Left ventricle myocardium inferior (tissue), 1 donor: ENCODE measurements at regions not wholly inside any gene's neighbourhood (a gene's known extent, or its start where the extent isn't known, plus 50 kb on each side); places are given as distances from the start of the nearest gene placed in this dataset.
"Not testable (repeated sequence)": the region's sequence is repeated elsewhere in the genome, so short reads cannot be mapped to it uniquely, and the experiment has no call there.

Experiments used
- DNase-seq: peaks from one replicate; pipeline ENCODE4 v3.0.0-alpha.2; 2020
- H3K27ac ChIP-seq: fragments of 200-600 bp; replicated peaks from 2 replicates; pipeline ENCODE4 v1.8.0; 2021
- H3K27me3 ChIP-seq: fragments of 200-600 bp; 2 replicates; pipeline ENCODE4 v1.8.0; 2021; ENCODE audit warnings: low read depth
- H3K36me3 ChIP-seq: fragments of 200-600 bp; 2 replicates; pipeline ENCODE4 v1.8.0; 2021
- H3K4me1 ChIP-seq: fragments of 200-600 bp; 2 replicates; pipeline ENCODE4 v1.8.0; 2021
- H3K4me3 ChIP-seq: fragments of 200-600 bp; 2 replicates; pipeline ENCODE4 v1.8.0; 2021; ENCODE audit warnings: mild to moderate bottlenecking, moderate library complexity
- H3K9me3 ChIP-seq: fragments of 200-600 bp; replicated peaks from 2 replicates; pipeline ENCODE4 v1.8.0; 2021
- intact Hi-C: fragments of 100-400 bp; cut with micrococcal nuclease; formaldehyde crosslinking; loops from one replicate; pipeline ENCODE4 v1.11.0; 2022
- TF ChIP-seq, protein P1 (sequence below): fragments of 200-600 bp; IDR thresholded peaks from 2 replicates; pipeline ENCODE4 v1.8.0; 2021; ENCODE audit warnings: antibody characterized with exemption, mild to moderate bottlenecking, borderline replicate concordance
- donor health status: DM: no; HTN: yes; CAD: no; lungs with severe emphysema.

DNA sequence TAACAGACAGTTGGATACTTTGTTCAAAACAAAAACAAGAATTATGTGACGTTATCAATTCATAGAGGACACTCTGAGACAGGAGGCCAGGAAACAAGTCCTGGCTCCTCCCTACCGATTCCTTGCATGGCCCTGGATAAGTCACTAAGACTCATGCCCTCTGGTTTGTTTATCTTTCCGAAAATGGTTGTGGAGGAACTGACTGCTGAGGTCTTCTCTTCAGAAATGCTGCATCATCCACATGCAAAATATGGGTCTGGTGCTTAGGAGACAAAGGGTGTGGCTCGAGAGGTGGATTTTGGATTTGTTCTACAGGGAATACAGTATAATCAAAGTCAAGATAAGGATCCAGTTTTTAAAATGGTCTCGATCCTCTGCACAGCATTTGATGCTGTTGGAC lies 130.9 kb downstream of the RELL1 start:
- Histone ChIP-seq H3K27me3 (no peaks in the 10 kb centered on the region), H3K9me3 (peaks cover 37% of the 10 kb centered on the region), H3K4me3 (no peak overlapping the region), H3K36me3 (no peaks in the 10 kb centered on the region), H3K4me1 (no peaks in the 10 kb centered on the region), H3K27ac (no peak overlapping the region)
- intact Hi-C loops = no loop called here
- no peak for DNase-seq
- TF ChIP-seq, protein P1, sequence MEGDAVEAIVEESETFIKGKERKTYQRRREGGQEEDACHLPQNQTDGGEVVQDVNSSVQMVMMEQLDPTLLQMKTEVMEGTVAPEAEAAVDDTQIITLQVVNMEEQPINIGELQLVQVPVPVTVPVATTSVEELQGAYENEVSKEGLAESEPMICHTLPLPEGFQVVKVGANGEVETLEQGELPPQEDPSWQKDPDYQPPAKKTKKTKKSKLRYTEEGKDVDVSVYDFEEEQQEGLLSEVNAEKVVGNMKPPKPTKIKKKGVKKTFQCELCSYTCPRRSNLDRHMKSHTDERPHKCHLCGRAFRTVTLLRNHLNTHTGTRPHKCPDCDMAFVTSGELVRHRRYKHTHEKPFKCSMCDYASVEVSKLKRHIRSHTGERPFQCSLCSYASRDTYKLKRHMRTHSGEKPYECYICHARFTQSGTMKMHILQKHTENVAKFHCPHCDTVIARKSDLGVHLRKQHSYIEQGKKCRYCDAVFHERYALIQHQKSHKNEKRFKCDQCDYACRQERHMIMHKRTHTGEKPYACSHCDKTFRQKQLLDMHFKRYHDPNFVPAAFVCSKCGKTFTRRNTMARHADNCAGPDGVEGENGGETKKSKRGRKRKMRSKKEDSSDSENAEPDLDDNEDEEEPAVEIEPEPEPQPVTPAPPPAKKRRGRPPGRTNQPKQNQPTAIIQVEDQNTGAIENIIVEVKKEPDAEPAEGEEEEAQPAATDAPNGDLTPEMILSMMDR = no peak

- H3K4me3 ChIP-seq, H3K27ac ChIP-seq, intact Hi-C loops, H3K27me3 ChIP-seq, H3K4me1 ChIP-seq, H3K36me3 ChIP-seq, DNase-seq: not testable (repeated sequence)
- peaks cover 49% of the 10 kb centered on the region for H3K9me3 ChIP-seq
Measured at GRCh38 chr4:37549866-37550265, 136.3 kb downstream of the RELL1 start.

GRCh38 chr4:37549041-37549440 lies 137.1 kb downstream of the RELL1 start:
- Histone ChIP-seq H3K4me3 (no peak overlapping the region), H3K27ac (no peak overlapping the region)
- TF ChIP-seq, protein P1 = no peak

GRCh38 chr4:37546586-37546985 lies 139.6 kb downstream of the RELL1 start:
- no peaks in the 10 kb centered on the region for H3K27me3 ChIP-seq
- H3K27ac ChIP-seq = no peak overlapping the region
- no peaks in the 10 kb centered on the region for H3K36me3 ChIP-seq
- DNase-seq = no peak
- intact Hi-C loops = no loop called here
- no peak overlapping the region for H3K4me3 ChIP-seq
- H3K9me3 ChIP-seq = peaks cover 20% of the 10 kb centered on the region
- TF ChIP-seq, protein P1 = no peak
- H3K4me1 ChIP-seq = no peaks in the 10 kb centered on the region

More at GRCh38 chr4:37549041-37549440, 137.1 kb downstream of the RELL1 start:
- Histone ChIP-seq H3K36me3 (no peaks in the 10 kb centered on the region), H3K27me3 (no peaks in the 10 kb centered on the region), H3K9me3 (peaks cover 44% of the 10 kb centered on the region), H3K4me1 (no peaks in the 10 kb centered on the region)
- DNase-seq = no peak
- intact Hi-C loops = no loop called here

- Histone ChIP-seq H3K4me3 (no peak overlapping the region), H3K27ac (no peak overlapping the region), H3K36me3 (no peaks in the 10 kb centered on the region), H3K4me1 (no peaks in the 10 kb centered on the region), H3K27me3 (no peaks in the 10 kb centered on the region), H3K9me3 (peaks cover 12% of the 10 kb centered on the region)
- TF ChIP-seq, protein P1 = no peak
- intact Hi-C loops = no loop called here
- DNase-seq = no peak
Measured at GRCh38 chr4:37542706-37543105, 143.5 kb downstream of the RELL1 start.

DNA sequence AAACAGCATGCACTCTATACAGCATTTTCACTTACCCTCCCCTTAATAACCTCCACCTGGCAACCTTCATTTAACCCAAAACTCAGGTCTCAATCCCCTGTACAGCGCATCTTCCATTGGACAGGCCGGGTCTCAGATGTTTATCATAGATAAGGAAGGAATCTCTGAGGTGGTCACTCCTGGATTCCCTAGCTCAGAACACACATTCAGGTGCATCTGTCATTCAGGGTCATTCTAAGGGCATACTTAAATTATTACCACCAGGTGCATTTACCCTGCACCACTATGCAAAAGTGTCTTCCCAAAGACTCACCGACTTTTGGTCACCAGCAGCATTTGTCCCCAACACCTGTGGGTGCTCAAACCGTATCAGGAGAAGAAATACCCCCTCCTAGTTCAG lies 144.2 kb downstream of the RELL1 start:
- no peaks in the 10 kb centered on the region for H3K4me1 ChIP-seq
- H3K36me3 ChIP-seq = no peaks in the 10 kb centered on the region
- TF ChIP-seq, protein P1 = no peak
- peaks cover 12% of the 10 kb centered on the region for H3K9me3 ChIP-seq
- DNase-seq = no peak
- intact Hi-C loops = no loop called here
- H3K27ac ChIP-seq = no peak overlapping the region
- H3K4me3 ChIP-seq = no peak overlapping the region
- no peaks in the 10 kb centered on the region for H3K27me3 ChIP-seq
